ENCODE measurements at regions not wholly inside any gene's neighbourhood (a gene's known extent, or its start where the extent isn't known, plus 50 kb on each side); places are given as distances from the start of the nearest gene placed in this dataset.

GRCh38 chr16:6643080-6643686, 689.5 kb upstream of the RBFOX1 start:
- no peak for DNase-seq (ENCODE audit: low spot score)
- peak; percentile 74 for TF ChIP-seq CTCF (IDR thresholded peaks at IDR 0.05; ENCODE audit: extremely low read depth, missing control alignments)

GRCh38 chr16:6642271-6642670, 690.4 kb upstream of the RBFOX1 start:
- DNase-seq (ENCODE audit: low spot score), result no peak
- TF ChIP-seq CTCF (IDR thresholded peaks at IDR 0.05; ENCODE audit: extremely low read depth, missing control alignments), result no peak

GRCh38 chr16:6641091-6641490, 691.6 kb upstream of the RBFOX1 start:
- DNase-seq (ENCODE audit: low spot score), result no peak
- TF ChIP-seq CTCF (IDR thresholded peaks at IDR 0.05; ENCODE audit: extremely low read depth, missing control alignments), result no peak

DNA sequence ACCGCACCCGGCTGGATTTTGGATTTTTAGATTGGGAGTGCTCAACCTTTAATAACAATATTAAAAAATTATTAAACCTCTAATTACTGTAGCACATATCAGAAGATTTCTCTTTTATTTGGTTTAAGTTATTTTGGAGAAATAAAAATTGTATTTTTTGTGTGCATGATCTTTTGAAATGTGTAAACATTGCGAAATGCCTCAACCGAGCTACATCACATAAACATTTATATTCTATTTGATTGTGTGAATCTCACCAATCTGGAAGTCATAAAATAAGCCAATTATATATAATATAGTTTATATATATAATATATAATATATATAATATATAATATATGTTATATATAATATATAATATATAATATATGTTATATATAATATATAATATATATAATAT, 696.2 kb upstream of the RBFOX1 start:
- no peak for TF ChIP-seq CTCF (IDR thresholded peaks at IDR 0.05; ENCODE audit: extremely low read depth, missing control alignments)
- no peak for DNase-seq (ENCODE audit: low spot score)

DNA sequence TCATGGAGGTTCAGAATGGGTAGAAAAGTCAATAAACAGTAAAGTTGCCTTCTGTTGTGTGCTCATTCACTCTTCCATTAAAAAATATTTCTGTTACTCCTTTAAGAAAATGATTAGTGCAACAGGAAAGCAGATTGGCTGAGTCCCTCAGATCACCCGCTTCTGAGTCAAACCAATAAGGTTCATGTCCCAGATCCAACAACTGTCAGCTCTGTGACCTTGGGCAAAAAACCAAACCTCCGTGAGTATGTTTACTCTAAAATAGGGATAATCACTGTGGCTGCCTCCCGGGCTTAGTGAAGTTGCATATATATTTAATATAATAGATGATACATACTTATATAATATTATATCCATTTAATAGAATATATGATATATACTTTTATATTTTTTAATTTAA, 698.5 kb upstream of the RBFOX1 start:
- no peak for TF ChIP-seq CTCF (IDR thresholded peaks at IDR 0.05; ENCODE audit: extremely low read depth, missing control alignments)
- DNase-seq (ENCODE audit: low spot score), result no peak

GRCh38 chr16:6633456-6633855, 699.2 kb upstream of the RBFOX1 start:
- TF ChIP-seq CTCF (IDR thresholded peaks at IDR 0.05; ENCODE audit: extremely low read depth, missing control alignments), result no peak
- DNase-seq (ENCODE audit: low spot score), result no peak

GRCh38 chr16:6629110-6629509, 703.5 kb upstream of the RBFOX1 start:
- DNase-seq (ENCODE audit: low spot score), result no peak
- TF ChIP-seq CTCF (IDR thresholded peaks at IDR 0.05; ENCODE audit: extremely low read depth, missing control alignments), result no peak

Data from GM20000 (cell line).